ENCODE measurements at regions not wholly inside any gene's neighbourhood (a gene's known extent, or its start where the extent isn't known, plus 50 kb on each side); places are given as distances from the start of the nearest gene placed in this dataset.

- H3K27me3 ChIP-seq (ENCODE audit: insufficient read depth, low read length), result no peaks in the 10 kb centered on the region
- H3K56ac ChIP-seq (ENCODE audit: insufficient read length, low read depth, low read length), result no peak overlapping the region
- H4K5ac ChIP-seq (ENCODE audit: insufficient read length, low read depth, low read length), result no peak overlapping the region
- no peak for TF ChIP-seq CTCF (conservative IDR thresholded peaks at IDR 0.05)
- H3T11ph ChIP-seq (ENCODE audit: low read length), result no peak overlapping the region
- H2BK120ac ChIP-seq (ENCODE audit: low read depth, low read length, poor library complexity, severe bottlenecking), result no peak overlapping the region
- H3K4me1 Mint-ChIP-seq, result peaks cover 32 to 34% of the 10 kb centered on the region in 2 experiments
- no peak overlapping the region for H3K18ac ChIP-seq (ENCODE audit: insufficient read length, low read depth, low read length)
- H3K27me3 Mint-ChIP-seq (ENCODE audit: low read depth), result no peaks in the 10 kb centered on the region
- H3K23me2 ChIP-seq (ENCODE audit: insufficient read length, low read depth, low read length, poor library complexity, severe bottlenecking), result no peaks in the 10 kb centered on the region
- no peak overlapping the region for H3K14ac ChIP-seq (ENCODE audit: insufficient read depth, low read length)
- peaks cover 8% of the 10 kb centered on the region; the same call in 1 of the 2 replicates for H3K4me1 ChIP-seq (ENCODE audit: insufficient read depth, low read length)
- H4K8ac ChIP-seq (replicated peaks; ENCODE audit: insufficient read length, low read depth, low read length), result no peak overlapping the region
- H4K20me1 ChIP-seq (ENCODE audit: control insufficient read depth, insufficient read depth, insufficient read length), result no peaks in the 10 kb centered on the region
- H3K79me1 ChIP-seq (ENCODE audit: insufficient read depth, low read depth, low read length, poor library complexity, severe bottlenecking), result no peaks in the 10 kb centered on the region
- H2AK5ac ChIP-seq (ENCODE audit: insufficient read length, low read length), result no peak overlapping the region
- H3K79me2 ChIP-seq (ENCODE audit: insufficient read depth, low read length), result no peaks in the 10 kb centered on the region
- no peak overlapping the region for H2BK20ac ChIP-seq (ENCODE audit: low read depth, low read length, poor library complexity, severe bottlenecking)
- no peak overlapping the region for H3K9ac ChIP-seq (ENCODE audit: extremely low read depth, insufficient read length, low read length)
- no peak overlapping the region for H2BK15ac ChIP-seq (ENCODE audit: low read depth, low read length)
- H3K4me3 Mint-ChIP-seq, result no peak overlapping the region
- peak overlapping the region in 2 of 3 experiments; percentile 69 to 93; a peak in 3 of 7 replicates for H3K27ac Mint-ChIP-seq
- H2BK5ac ChIP-seq (ENCODE audit: insufficient read length, low read length), result no peak overlapping the region
- no peak overlapping the region for H2AFZ ChIP-seq (ENCODE audit: low read length)
- 0 out of 7 replicates have a peak, but pooled peaks cover 0 to 2% (median 0%) of the 10 kb centered on the region in 3 experiments for H3K36me3 Mint-ChIP-seq (ENCODE audit: insufficient read depth in 1 of 3, low read depth in 3 of 3)
- H2BK12ac ChIP-seq (ENCODE audit: insufficient read length, low read depth, low read length), result no peak overlapping the region
- H3K4ac ChIP-seq (ENCODE audit: low read depth, low read length), result no peak overlapping the region
- H3K23ac ChIP-seq (ENCODE audit: insufficient read length, low read depth, low read length), result no peak overlapping the region
- DNase-seq, result no peak
- no peaks in the 10 kb centered on the region for H3K9me3 ChIP-seq (ENCODE audit: control insufficient read depth, low read depth, low read length)
- no peak overlapping the region for H4K91ac ChIP-seq (ENCODE audit: insufficient read length, low read depth, low read length)
- no CpG with 5 or more reads among the region's 4 CpGs for WGBS (ENCODE audit: extremely low coverage, insufficient read length, low lambda C conversion rate)
- H3K4me2 ChIP-seq (ENCODE audit: insufficient read depth, insufficient read length, low read length), result no peak overlapping the region
- H3K9me3 Mint-ChIP-seq, result no peaks in the 10 kb centered on the region
- H3K27ac ChIP-seq (ENCODE audit: insufficient read length, low read depth, low read length), result no peak overlapping the region
These were observed 309.6 kb downstream of the RFC3 start for GRCh38 chr13:34127523-34127922.

All from H9 (cell line).